Anterior cingulate cortex (tissue), 58 donors: ENCODE measurements at regions not wholly inside any gene's neighbourhood (a gene's known extent, or its start where the extent isn't known, plus 50 kb on each side); places are given as distances from the start of the nearest gene placed in this dataset.

Experiments used
- DNase-seq, 58 donors: peaks; one replicate each; lab custom pipeline; 2025; lab: John Stamatoyannopoulos, UW

- no peak for DNase-seq
These were observed 609.2 kb downstream of the TOX3 start for GRCh38 chr16:51937771-51938170.

DNA sequence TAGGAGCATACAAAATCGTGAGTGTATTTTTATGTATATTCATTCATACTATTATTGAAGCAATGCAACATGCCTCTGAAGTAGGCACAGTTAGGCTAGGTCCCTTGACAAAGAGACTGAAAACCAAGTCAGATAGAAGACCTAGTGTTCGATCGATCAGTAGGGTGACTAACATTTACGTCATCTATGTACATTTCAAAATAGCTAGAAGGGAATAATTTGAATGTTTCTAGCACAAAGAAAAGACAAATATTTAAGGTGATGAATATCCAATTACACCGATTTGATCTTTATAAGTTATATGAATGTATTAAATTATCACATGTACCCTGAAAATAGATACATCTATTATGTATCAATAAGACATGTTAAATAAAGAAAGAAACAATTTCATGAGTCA lies 610.1 kb downstream of the TOX3 start:
- DNase-seq, result no peak

GRCh38 chr16:51932317-51932716 lies 614.6 kb downstream of the TOX3 start:
- DNase-seq, result no peak

GRCh38 chr16:51931653-51932052 lies 615.3 kb downstream of the TOX3 start:
- DNase-seq, result no peak

DNA sequence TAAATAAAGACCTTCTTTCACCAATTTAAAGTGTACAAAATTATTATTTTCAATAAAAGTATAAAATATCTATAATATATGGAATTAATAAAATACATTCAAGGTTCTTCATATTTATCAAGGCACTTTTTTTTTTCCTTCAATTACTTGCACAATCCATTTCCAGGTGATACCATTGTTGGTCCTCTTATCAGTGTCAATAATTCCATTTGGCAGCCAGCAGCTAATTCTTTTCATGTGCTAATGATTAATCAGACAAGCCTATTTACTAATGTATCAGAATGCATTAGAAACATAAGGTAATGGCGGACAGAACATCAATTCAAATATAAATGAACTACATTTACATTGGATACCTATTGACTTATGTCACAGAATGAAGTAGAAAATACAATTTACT lies 622.2 kb downstream of the TOX3 start:
- no peak for DNase-seq

DNA sequence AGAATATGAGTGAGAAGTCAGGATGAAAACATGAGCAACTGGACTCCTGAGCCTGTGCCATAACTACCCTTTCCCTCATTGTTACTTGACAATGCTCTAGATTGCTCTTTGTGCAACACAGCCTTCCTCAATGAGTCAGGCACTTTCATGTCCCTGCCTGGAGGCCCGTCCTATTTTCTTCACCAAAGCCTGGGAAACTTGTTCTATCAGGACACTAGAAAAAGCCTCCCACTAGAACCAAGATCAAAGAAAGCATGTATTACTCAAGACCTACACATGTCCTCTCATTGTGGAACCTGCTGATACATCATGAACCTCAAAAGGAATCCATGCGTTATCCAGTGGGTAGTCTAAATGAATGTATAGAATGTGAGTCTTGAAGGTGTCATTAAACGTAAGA lies 624.5 kb downstream of the TOX3 start:
- DNase-seq, result no peak

DNA sequence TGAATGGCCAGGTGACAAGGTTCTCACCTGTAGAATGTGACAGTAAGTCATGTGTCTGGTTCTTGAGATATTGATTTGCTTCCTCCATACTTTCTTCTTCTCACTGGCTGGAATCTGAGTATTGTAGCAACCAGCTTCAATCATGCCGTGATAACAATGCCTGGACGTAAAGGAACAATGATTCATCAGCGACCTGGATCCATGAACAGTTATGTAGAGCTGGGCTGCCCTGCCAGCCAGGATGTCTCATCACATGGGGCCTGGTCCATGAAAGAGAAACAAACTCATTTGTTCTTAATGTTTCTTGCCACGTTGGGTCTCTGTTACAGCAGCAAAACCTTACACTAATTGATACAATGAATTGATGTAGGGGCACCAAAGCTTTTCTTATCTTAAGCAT lies 627.2 kb downstream of the TOX3 start:
- DNase-seq, result no peak

DNA sequence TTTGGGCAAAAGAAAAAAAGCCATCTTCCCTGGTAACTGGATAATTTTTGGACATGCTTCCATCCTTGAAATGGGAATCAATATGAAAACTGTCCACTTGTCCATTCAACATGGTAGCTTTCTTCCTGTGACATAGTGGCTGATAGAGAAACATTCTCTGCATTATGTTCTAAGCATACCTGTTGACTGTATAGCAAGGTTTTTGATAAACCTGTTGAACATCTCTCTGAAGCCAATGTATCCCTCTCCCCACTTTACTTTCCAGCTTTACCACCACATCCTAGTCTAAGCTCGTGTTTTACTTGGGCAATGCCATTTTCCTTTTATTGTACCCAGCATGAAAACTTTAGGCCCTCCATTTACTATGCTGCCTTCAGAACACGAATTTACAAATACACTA lies 630.1 kb downstream of the TOX3 start:
- no peak for DNase-seq

GRCh38 chr16:51916231-51916630 lies 630.7 kb downstream of the TOX3 start:
- DNase-seq, result no peak

DNA sequence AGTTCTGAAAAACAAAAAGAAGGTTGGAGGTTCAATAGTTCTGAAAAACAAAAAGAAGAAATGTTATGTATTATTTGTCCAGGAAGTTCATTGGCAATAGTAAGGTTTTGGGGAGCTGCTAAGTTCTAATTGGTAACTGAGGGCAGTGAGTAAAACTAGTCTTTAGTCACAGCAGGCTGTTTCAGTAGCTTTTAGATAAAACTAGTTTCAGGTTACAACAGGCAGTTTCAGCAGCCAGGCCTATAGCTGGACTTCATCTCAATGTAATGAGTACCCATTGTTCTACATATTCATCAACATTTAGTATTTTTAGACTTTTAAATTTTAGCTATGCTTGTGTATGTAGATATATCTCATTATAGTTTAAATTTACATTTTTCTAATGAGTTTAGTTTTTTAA lies 639.3 kb downstream of the TOX3 start:
- no peak for DNase-seq

GRCh38 chr16:51900221-51900780 lies 646.6 kb downstream of the TOX3 start:
- no peak for DNase-seq

- DNase-seq, result no peak
These were observed 648.1 kb downstream of the TOX3 start for GRCh38 chr16:51898872-51899271.

DNA sequence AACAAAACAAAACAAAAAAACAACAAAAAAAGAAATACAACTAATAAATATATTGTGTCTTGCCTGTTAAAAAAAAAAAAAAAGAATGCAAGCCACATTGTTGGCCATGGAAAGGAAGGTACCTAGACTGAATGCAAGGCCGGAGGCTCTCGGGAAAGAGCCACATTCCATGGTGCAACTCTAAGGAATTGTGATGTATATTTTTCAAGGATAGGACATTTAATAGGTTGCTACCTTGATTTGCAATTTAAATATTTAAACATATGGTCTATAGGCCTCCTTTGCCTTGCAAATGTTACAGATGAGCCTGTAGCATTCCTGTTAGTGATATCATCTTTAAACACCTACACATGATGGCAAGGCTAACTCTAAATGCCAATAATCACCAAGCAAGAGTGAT lies 650.9 kb downstream of the TOX3 start:
- no peak for DNase-seq

- DNase-seq, result no peak
These were observed 654.5 kb downstream of the TOX3 start for GRCh38 chr16:51892293-51893007.

GRCh38 chr16:51888534-51888933 lies 658.4 kb downstream of the TOX3 start:
- no peak for DNase-seq

DNA sequence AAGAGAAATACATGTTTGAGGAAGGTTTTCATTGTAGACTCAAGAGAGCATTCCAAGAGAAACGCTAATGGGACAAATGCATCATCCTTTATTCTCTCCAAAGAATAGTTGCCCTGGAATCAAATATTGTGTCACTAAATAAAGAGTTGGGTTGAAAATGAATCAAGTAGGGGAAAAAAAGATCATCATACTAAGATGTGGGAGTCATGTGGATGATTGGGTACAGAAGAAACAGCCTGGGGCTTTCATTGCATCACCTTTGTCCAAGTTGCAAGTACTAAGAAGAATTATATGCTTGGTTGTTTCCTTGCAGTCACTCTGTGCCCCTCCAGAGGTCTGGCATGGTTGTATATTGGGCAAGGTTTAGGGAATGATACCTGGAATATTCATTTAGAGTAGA lies 658.9 kb downstream of the TOX3 start:
- DNase-seq, result no peak

GRCh38 chr16:51886456-51886855 lies 660.5 kb downstream of the TOX3 start:
- DNase-seq, result no peak

GRCh38 chr16:51884773-51885172 lies 662.2 kb downstream of the TOX3 start:
- DNase-seq, result no peak

DNA sequence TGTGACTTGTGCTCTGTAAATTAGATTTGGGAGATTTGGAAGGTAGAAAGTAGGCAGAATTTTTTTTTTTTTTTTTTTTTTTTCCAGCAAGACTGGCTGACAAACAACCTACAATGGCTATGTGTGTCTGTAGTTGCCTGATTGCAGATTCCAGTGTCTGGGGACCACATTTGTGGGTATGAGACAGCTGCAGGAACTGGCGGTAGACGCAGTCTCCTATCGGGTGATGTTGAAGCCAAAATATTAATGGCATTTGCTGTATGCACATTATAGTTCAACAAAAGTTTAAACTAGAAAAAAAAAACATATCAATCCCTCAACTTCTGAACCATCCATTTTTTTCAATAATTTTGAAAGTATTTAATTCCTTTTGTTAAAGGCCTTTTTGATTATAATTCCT lies 665.2 kb downstream of the TOX3 start:
- no peak for DNase-seq

DNA sequence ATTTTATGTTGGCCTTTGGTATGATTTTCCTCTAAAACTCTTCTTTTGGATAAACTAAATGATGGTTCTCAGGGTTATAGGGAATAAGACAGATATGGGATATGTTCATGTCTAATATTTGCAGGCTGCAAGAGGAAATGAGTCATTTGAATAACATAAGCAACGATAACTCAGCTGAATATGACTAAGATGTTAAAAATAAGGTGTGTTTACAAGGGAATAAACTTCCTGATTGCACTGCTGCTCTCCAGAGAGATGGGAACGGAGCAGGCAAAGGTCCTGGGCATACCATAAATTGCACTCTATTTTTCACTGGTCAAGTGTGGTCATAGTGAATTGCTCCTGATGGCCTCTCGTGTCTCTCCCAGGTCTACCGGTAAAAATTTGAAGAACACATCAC lies 666.2 kb downstream of the TOX3 start:
- no peak for DNase-seq

GRCh38 chr16:51877686-51878085 lies 669.3 kb downstream of the TOX3 start:
- no peak for DNase-seq

DNA sequence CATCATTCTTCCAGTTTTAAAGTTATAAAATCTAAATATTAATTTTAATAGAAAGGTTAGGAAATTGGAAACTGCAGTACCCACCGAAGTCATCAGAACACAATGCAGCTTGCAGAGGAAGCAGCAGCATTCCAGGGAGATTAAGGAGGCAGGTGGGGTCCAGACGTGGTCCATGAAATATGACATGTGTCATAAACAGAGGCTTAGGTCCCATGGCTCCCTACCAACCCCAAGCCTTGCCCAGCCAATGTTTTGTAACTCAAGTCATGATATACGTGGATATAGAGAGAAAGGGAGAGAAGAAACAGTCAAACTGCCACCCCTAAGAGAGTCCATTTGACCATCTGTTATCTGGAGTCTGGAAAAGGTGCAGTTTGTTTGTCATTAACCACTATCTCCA lies 670.0 kb downstream of the TOX3 start:
- no peak for DNase-seq

- DNase-seq, result no peak
These were observed 670.4 kb downstream of the TOX3 start for GRCh38 chr16:51876601-51876875.
